SU-DHL-6 (cell line): ENCODE measurements at regions not wholly inside any gene's neighbourhood (a gene's known extent, or its start where the extent isn't known, plus 50 kb on each side); places are given as distances from the start of the nearest gene placed in this dataset.

ENCODE experiments used
- CTCF ChIP-seq: fragments of 200-600 bp; sonication (generic); IDR thresholded peaks from one replicate; pipeline ENCODE4 v1.5.1; 2017; ENCODE audit warnings: antibody characterized with exemption, mild to moderate bottlenecking, low read length, moderate library complexity; ENCODE audit not compliant: insufficient read depth, poor library complexity, severe bottlenecking
- EZH2phosphoT487 ChIP-seq: fragments of 200-600 bp; sonication (generic), shearing (Covaris generic); conservative IDR thresholded peaks from 2 replicates; pipeline ENCODE4 v1.6.1; 2018; ENCODE audit warnings: mild to moderate bottlenecking, antibody characterized with exemption, low read length, moderate library complexity, mixed read lengths

GRCh38 chr12:78519422-78519821, 345.2 kb upstream of the SYT1 start:
- TF ChIP-seq CTCF, result no peak
- no peak for TF ChIP-seq EZH2phosphoT487
